K562 (cell line): ENCODE measurements at regions not wholly inside any gene's neighbourhood (a gene's known extent, or its start where the extent isn't known, plus 50 kb on each side); places are given as distances from the start of the nearest gene placed in this dataset.

Experiments
- CEBPB ChIP-seq: fragments of 450-650 bp; IDR thresholded peaks from 2 replicates; pipeline ENCODE4 v1.6.1; 2016; ENCODE audit warnings: missing genetic modification characterization, missing compliant biosample characterization
- CTCFL ChIP-seq: IDR thresholded peaks from 2 replicates; pipeline ENCODE4 v1.6.1; 2011; ENCODE audit warnings: borderline replicate concordance, low read depth, mild to moderate bottlenecking, moderate library complexity, low read length; ENCODE audit not compliant: insufficient read depth, poor library complexity, severe bottlenecking
- EP400 ChIP-seq: fragments of 450-650 bp; IDR thresholded peaks from 2 replicates; pipeline ENCODE4 v1.6.1; 2017; ENCODE audit warnings: antibody characterized with exemption, mild to moderate bottlenecking, moderate library complexity
- HNRNPK ChIP-seq: fragments of 200-400 bp; formaldehyde crosslinking; IDR thresholded peaks from one replicate; pipeline ENCODE4 v1.6.1; 2018; ENCODE audit warnings: mild to moderate bottlenecking, low read depth, low read length; ENCODE audit not compliant: poor library complexity, severe bottlenecking
- NONO ChIP-seq, 2 experiments: fragments of 200-400 bp in 1 of 2; fragments of 450-650 bp in 1 of 2; formaldehyde crosslinking in 1 of 2; IDR thresholded peaks; 2 replicates each; pipeline ENCODE4 v1.6.1; 2017; ENCODE audit warnings: low read depth in 2 of 2, mild to moderate bottlenecking in 2 of 2, moderate library complexity in 2 of 2, low read length in 1 of 2
- PKNOX1 ChIP-seq: fragments of 450-650 bp; IDR thresholded peaks from 2 replicates; pipeline ENCODE4 v1.6.1; 2016
- POLR2A ChIP-seq: fragments of 450-650 bp; conservative IDR thresholded peaks from 2 replicates; pipeline ENCODE4 v1.6.1; 2016
- POLR2AphosphoS5 ChIP-seq: IDR thresholded peaks from 2 replicates; pipeline ENCODE4 v1.6.1; 2011; ENCODE audit warnings: mild to moderate bottlenecking, low read depth, low read length, moderate library complexity; ENCODE audit not compliant: control insufficient read depth, insufficient read depth
- TAF1 ChIP-seq: IDR thresholded peaks from 2 replicates; pipeline ENCODE4 v1.6.1; 2011; ENCODE audit warnings: mild to moderate bottlenecking, low read length, moderate library complexity; ENCODE audit not compliant: insufficient read depth, control insufficient read depth, severe bottlenecking; ENCODE audit errors: extremely low read depth
- ZNF121 ChIP-seq: sonication (generic); formaldehyde crosslinking; conservative IDR thresholded peaks from 2 replicates; pipeline ENCODE4 v1.8.0; 2022; ENCODE audit warnings: missing genetic modification reagents

- TF ChIP-seq TAF1 (no peak), ZNF121 (CRISPR knock-in tag) (no peak), POLR2AphosphoS5 (no peak), CTCFL (no peak), PKNOX1 (no peak), CEBPB (tag) (no peak), EP400 (no peak), POLR2A (no peak), HNRNPK (no peak), NONO (IDR thresholded peaks at IDR 0.05; ENCODE audit: low read depth in 2 of 2, low read length in 1 of 2) (no peak)
These were observed 60.7 kb upstream of the TSLP start for GRCh38 chr5:111010783-111011182.
